Jurkat, Clone E6-1 (cell line): ENCODE measurements at regions not wholly inside any gene's neighbourhood (a gene's known extent, or its start where the extent isn't known, plus 50 kb on each side); places are given as distances from the start of the nearest gene placed in this dataset.

Source experiments
- DNase-seq: peaks from one replicate; pipeline ENCODE4 v3.0.0-alpha.2; 2011; ENCODE audit warnings: low read depth, low spot score
- H3K4me3 ChIP-seq: 2 replicates; pipeline ENCODE4 v1.5.1; 2011; ENCODE audit warnings: mild to moderate bottlenecking, low read length, control low read depth, moderate library complexity

GRCh38 chr4:100970414-100970813 is 376.9 kb downstream of the PPP3CA start:
- no peak overlapping the region for H3K4me3 ChIP-seq
- DNase-seq, result no peak

GRCh38 chr4:100969925-100970324 is 377.4 kb downstream of the PPP3CA start:
- H3K4me3 ChIP-seq, result no peak overlapping the region
- DNase-seq, result no peak

- no peak overlapping the region for H3K4me3 ChIP-seq
- DNase-seq, result no peak
Measured at GRCh38 chr4:100968046-100968445, 379.3 kb downstream of the PPP3CA start.

- no peak for DNase-seq
- no peak overlapping the region for H3K4me3 ChIP-seq
Measured at GRCh38 chr4:100963627-100964026, 383.7 kb downstream of the PPP3CA start.

GRCh38 chr4:100962698-100963097 is 384.6 kb downstream of the PPP3CA start:
- DNase-seq, result no peak

GRCh38 chr4:100960232-100960631 is 387.1 kb downstream of the PPP3CA start:
- no peak overlapping the region for H3K4me3 ChIP-seq
- DNase-seq, result no peak

More at GRCh38 chr4:100962698-100963097, 384.6 kb downstream of the PPP3CA start:
- no peak overlapping the region for H3K4me3 ChIP-seq

GRCh38 chr4:100954046-100954445 is 393.3 kb downstream of the PPP3CA start:
- DNase-seq, result no peak
- no peak overlapping the region for H3K4me3 ChIP-seq

GRCh38 chr4:100953616-100954015 is 393.7 kb downstream of the PPP3CA start:
- DNase-seq, result no peak

GRCh38 chr4:100952590-100952989 is 394.7 kb downstream of the PPP3CA start:
- no peak for DNase-seq
- H3K4me3 ChIP-seq, result no peak overlapping the region

More at GRCh38 chr4:100953616-100954015, 393.7 kb downstream of the PPP3CA start:
- H3K4me3 ChIP-seq, result no peak overlapping the region

GRCh38 chr4:100949350-100949935 is 397.9 kb downstream of the PPP3CA start:
- no peak for DNase-seq

GRCh38 chr4:100948911-100949310 is 398.4 kb downstream of the PPP3CA start:
- H3K4me3 ChIP-seq, result no peak overlapping the region

More at GRCh38 chr4:100949350-100949935, 397.9 kb downstream of the PPP3CA start:
- no peak overlapping the region for H3K4me3 ChIP-seq

GRCh38 chr4:100945789-100946188 is 401.5 kb downstream of the PPP3CA start:
- no peak overlapping the region for H3K4me3 ChIP-seq
- no peak for DNase-seq

More at GRCh38 chr4:100948911-100949310, 398.4 kb downstream of the PPP3CA start:
- DNase-seq, result no peak

GRCh38 chr4:100938698-100939097 is 408.6 kb downstream of the PPP3CA start:
- DNase-seq, result no peak
- H3K4me3 ChIP-seq, result no peak overlapping the region

GRCh38 chr4:100936661-100937375 is 410.5 kb downstream of the PPP3CA start:
- DNase-seq, result no peak
- no peak overlapping the region for H3K4me3 ChIP-seq

- DNase-seq, result peak; percentile 23
- H3K4me3 ChIP-seq, result no peak overlapping the region
Measured at GRCh38 chr4:100935090-100935489, 412.2 kb downstream of the PPP3CA start.

GRCh38 chr4:100933628-100934027 is 413.7 kb downstream of the PPP3CA start:
- no peak for DNase-seq
- no peak overlapping the region for H3K4me3 ChIP-seq

GRCh38 chr4:100929758-100930157 is 411.9 kb upstream of the EMCN start:
- DNase-seq, result no peak
- no peak overlapping the region for H3K4me3 ChIP-seq

- no peak for DNase-seq
- no peak overlapping the region for H3K4me3 ChIP-seq
Measured at GRCh38 chr4:100929135-100929534, 411.3 kb upstream of the EMCN start.

- H3K4me3 ChIP-seq, result no peak overlapping the region
- DNase-seq, result no peak
Measured at GRCh38 chr4:100926039-100926717, 408.4 kb upstream of the EMCN start.

GRCh38 chr4:100913685-100914084 is 395.9 kb upstream of the EMCN start:
- no peak for DNase-seq
- H3K4me3 ChIP-seq, result no peak overlapping the region
